HUES6 (cell line): ENCODE measurements at regions not wholly inside any gene's neighbourhood (a gene's known extent, or its start where the extent isn't known, plus 50 kb on each side); places are given as distances from the start of the nearest gene placed in this dataset.

Source experiments
- H3K27ac ChIP-seq: 2 replicates; pipeline ENCODE4 v1.7.0; 2013; ENCODE audit warnings: low read depth, mild to moderate bottlenecking, low read length, inconsistent platforms
- H3K27me3 ChIP-seq: 2 replicates; pipeline ENCODE4 v1.6.1; 2013; ENCODE audit warnings: low read length; ENCODE audit not compliant: control insufficient read depth, insufficient read depth
- H3K36me3 ChIP-seq: 2 replicates; pipeline ENCODE4 v1.6.1; 2013; ENCODE audit warnings: low read length; ENCODE audit not compliant: control insufficient read depth, insufficient read depth
- H3K4me1 ChIP-seq: 2 replicates; pipeline ENCODE4 v1.6.1; 2013; ENCODE audit warnings: low read length; ENCODE audit not compliant: control insufficient read depth, insufficient read depth
- H3K4me3 ChIP-seq: 2 replicates; pipeline ENCODE4 v1.5.1; 2013; ENCODE audit warnings: low read depth, low read length
- H3K9ac ChIP-seq: one replicate; pipeline ENCODE4 v1.6.1; 2013; ENCODE audit warnings: mild to moderate bottlenecking, low read length
- H3K9me3 ChIP-seq: 2 replicates; pipeline ENCODE4 v1.6.1; 2013; ENCODE audit warnings: low read depth, low read length; ENCODE audit not compliant: control insufficient read depth, insufficient read depth

DNA sequence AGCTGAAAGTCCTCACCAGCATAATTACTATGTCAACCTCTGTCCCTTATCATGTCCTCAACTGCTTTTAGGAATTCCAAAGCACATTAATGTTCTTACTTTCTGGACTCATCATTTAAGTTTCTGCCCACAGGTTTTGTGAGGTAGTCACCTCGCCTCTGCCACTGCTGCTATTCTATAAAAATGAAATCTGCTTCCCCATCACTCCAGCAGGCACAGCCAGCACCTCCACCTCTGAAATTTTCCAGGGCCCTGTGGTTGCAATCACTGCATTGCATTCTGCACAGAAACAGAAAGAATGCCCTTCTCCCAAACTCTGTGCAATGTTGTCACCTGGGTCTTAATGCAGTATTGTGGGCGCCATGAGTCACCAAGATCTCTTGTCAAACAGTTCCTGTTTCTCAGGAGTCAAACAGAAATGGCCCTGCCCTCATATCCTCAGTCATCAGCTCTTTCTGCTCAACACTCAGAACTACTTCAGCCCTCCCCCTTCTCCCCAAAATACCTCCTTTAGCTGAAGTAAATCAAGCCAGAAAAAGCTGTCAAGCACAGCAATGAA lies 529.2 kb upstream of the NBEA start:
- Histone ChIP-seq H3K9me3 (no peaks in the 10 kb centered on the region), H3K9ac (no peak overlapping the region), H3K27ac (no peak overlapping the region)

GRCh38 chr13:34413538-34414210 lies 528.4 kb upstream of the NBEA start:
- H3K9ac ChIP-seq: no peak overlapping the region
- no peaks in the 10 kb centered on the region for H3K36me3 ChIP-seq
- no peak overlapping the region for H3K4me3 ChIP-seq
- no peak overlapping the region for H3K27ac ChIP-seq
- H3K27me3 ChIP-seq: no peaks in the 10 kb centered on the region
- no peaks in the 10 kb centered on the region for H3K9me3 ChIP-seq
- no peaks in the 10 kb centered on the region for H3K4me1 ChIP-seq

More for the DNA sequence above, 529.2 kb upstream of the NBEA start:
- no peaks in the 10 kb centered on the region for H3K36me3 ChIP-seq
- no peaks in the 10 kb centered on the region for H3K27me3 ChIP-seq
- H3K4me1 ChIP-seq: no peaks in the 10 kb centered on the region
- no peak overlapping the region for H3K4me3 ChIP-seq

DNA sequence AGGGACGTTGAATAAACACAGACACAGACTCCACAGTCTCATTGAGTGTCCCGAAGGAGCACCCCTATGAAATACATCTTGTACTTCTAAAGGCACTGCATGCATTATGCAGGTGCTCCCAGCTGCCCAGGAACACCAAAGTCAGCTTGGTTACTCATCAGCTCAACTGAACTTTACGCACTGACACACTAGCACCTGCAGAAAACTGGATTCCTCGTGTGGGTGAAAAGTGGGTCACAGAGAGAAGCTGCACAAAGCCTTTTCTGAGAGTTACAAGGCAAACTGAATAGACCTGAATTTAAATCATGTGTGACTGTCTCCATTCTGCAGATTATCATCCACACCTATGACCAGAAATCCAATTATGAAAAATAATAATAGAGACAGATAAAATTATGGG lies 527.5 kb upstream of the NBEA start:
- Histone ChIP-seq H3K9ac (no peak overlapping the region), H3K9me3 (no peaks in the 10 kb centered on the region), H3K27ac (no peak overlapping the region), H3K4me3 (no peak overlapping the region), H3K4me1 (no peaks in the 10 kb centered on the region), H3K27me3 (no peaks in the 10 kb centered on the region), H3K36me3 (no peaks in the 10 kb centered on the region)

DNA sequence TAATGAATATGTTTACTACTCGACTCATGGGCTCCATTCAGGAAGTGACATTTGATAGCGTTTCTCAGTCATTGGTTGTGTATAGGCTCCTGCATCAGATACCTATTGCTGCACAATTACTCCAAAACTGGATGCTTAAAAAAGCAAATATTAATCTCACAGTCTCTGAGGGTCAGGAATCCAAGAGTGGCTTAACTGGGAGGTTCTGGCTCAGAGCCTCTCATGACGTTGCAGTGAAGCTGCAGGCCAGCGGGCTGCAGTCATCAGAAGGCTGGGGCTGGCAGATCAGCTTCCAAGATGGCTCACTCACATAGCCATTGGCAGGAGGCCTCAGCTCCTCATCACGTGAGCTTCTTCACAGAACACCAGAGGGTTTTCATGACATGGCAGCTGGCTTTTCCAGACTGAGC lies 525.1 kb upstream of the NBEA start:
- no peaks in the 10 kb centered on the region for H3K27me3 ChIP-seq
- no peaks in the 10 kb centered on the region for H3K36me3 ChIP-seq
- no peak overlapping the region for H3K27ac ChIP-seq
- no peak overlapping the region for H3K9ac ChIP-seq
- no peaks in the 10 kb centered on the region for H3K4me1 ChIP-seq
- H3K4me3 ChIP-seq: no peak overlapping the region
- H3K9me3 ChIP-seq: no peaks in the 10 kb centered on the region

DNA sequence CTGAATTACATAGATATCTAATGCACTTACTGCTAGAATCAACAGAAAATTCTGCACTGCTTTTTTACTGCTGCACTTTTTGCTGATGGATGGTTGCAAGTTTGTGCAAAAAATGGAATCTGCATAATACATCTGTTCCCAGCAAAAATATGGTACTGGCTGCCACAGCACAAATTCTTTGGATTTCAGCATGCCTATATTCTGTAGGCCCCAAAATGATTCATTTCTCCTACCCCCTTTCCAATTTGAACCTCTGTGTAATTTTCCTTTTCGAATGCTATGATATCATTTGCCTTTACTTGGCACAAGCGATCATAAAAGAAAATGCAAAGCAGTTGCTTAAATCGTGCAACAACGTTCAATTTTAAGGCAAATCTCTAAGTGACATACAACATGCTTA lies 524.2 kb upstream of the NBEA start:
- no peak overlapping the region for H3K4me3 ChIP-seq
- H3K36me3 ChIP-seq: no peaks in the 10 kb centered on the region
- no peak overlapping the region for H3K27ac ChIP-seq
- H3K9me3 ChIP-seq: no peaks in the 10 kb centered on the region
- H3K4me1 ChIP-seq: no peaks in the 10 kb centered on the region
- H3K27me3 ChIP-seq: no peaks in the 10 kb centered on the region
- H3K9ac ChIP-seq: no peak overlapping the region

DNA sequence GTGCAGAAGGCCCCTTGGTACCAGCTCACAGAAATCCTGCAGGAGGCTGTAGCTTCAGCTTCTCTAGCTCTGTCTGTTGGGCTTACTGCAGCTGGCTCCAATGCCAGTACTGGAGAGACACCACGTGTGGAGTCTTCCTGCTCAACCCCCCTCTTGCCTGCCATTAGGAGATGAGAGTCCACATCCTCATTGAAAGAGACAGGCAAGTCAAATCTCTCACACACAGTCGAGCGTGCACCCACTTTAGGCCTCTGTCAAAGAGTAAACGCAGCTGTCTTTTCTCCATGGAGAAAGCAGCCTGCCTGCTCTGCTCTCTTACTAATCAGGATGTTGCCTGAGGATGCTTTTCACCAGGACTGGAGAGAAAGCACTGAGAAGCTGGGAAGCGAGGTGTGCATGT lies 523.0 kb upstream of the NBEA start:
- no peaks in the 10 kb centered on the region for H3K4me1 ChIP-seq
- no peak overlapping the region for H3K4me3 ChIP-seq
- H3K27ac ChIP-seq: no peak overlapping the region
- H3K36me3 ChIP-seq: no peaks in the 10 kb centered on the region
- no peaks in the 10 kb centered on the region for H3K27me3 ChIP-seq
- no peaks in the 10 kb centered on the region for H3K9me3 ChIP-seq
- no peak overlapping the region for H3K9ac ChIP-seq

DNA sequence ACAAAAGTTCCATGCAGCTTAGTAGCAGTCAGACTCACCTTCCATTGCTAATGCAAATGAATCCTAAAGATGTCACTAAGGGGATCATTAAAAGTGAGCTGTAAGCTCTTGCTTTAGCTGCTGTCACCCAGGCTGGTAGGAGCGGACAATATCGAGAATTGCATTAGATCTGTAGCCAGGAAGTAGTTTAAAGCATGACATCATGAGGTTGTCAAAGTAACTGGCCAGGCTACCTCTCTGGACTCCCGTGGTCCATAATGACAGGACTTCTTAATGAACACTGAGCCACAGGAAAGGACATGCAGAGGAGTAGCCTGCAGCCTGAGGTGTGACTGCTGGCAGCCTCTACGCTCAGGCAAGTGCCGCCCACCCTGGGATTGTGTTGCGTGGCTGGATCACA lies 522.3 kb upstream of the NBEA start:
- Histone ChIP-seq H3K4me1 (no peaks in the 10 kb centered on the region), H3K27ac (no peak overlapping the region), H3K9ac (no peak overlapping the region), H3K4me3 (no peak overlapping the region), H3K36me3 (no peaks in the 10 kb centered on the region), H3K27me3 (no peaks in the 10 kb centered on the region), H3K9me3 (no peaks in the 10 kb centered on the region)

- Histone ChIP-seq H3K4me1 (peaks cover 9% of the 10 kb centered on the region), H3K9ac (no peak overlapping the region), H3K36me3 (no peaks in the 10 kb centered on the region), H3K27me3 (no peaks in the 10 kb centered on the region), H3K9me3 (no peaks in the 10 kb centered on the region), H3K4me3 (no peak overlapping the region), H3K27ac (no peak overlapping the region)
These were observed 521.2 kb upstream of the NBEA start for GRCh38 chr13:34420702-34421346.

DNA sequence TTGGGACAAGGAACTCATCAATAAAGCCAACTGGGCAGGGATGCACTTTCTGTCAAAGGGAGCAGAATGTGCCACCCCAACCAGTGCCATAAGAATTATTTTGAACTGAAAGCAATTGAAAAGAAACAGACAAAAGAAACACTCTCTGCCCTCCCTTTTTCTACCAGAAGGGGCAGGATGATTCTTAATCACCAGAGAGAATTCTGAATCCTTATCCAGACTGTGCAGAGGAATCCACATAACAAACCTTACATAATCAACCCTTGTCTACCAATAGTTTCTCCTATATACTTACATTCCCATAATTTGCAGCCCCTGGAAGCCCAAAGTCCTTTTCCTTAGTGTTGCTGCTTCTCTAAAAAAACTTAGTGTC lies 520.7 kb upstream of the NBEA start:
- Histone ChIP-seq H3K9ac (no peak overlapping the region), H3K9me3 (no peaks in the 10 kb centered on the region), H3K4me1 (peaks cover 11% of the 10 kb centered on the region), H3K27me3 (no peaks in the 10 kb centered on the region), H3K27ac (no peak overlapping the region), H3K36me3 (no peaks in the 10 kb centered on the region), H3K4me3 (no peak overlapping the region)

DNA sequence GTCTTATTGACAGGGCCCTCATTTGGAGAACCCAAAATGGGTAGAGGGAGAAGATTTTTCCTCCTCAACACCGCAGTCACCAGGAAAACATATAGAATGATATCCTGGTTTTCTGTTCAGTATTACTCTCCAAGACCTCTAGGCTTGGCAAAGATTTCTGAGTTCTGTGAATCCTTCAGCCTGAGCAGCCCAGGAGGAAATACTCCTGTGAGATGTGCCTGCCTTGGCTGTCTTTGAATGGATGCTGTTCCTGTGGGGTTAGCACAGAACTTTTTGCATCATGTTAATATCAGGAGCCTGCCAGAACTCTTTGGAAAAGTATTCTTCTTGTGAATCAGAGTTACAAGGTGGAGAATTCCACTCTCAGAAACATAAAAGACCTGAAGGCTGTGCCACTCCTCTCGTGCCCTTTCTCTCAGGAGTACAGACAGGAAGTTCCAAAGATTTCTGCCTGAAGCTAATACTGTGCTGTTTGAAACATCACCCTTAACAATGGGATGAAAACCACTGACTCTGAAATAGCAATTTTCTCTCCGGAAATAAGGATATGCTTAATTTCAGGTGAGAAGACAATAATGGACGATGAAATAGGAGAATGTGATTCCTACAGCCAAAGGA lies 520.1 kb upstream of the NBEA start:
- Histone ChIP-seq H3K9ac (no peak overlapping the region), H3K36me3 (no peaks in the 10 kb centered on the region), H3K27ac (no peak overlapping the region), H3K4me1 (peaks cover 11% of the 10 kb centered on the region), H3K27me3 (no peaks in the 10 kb centered on the region), H3K4me3 (no peak overlapping the region), H3K9me3 (no peaks in the 10 kb centered on the region)

- H3K27ac ChIP-seq: no peak overlapping the region
- H3K9me3 ChIP-seq: no peaks in the 10 kb centered on the region
- H3K4me1 ChIP-seq: peaks cover 11% of the 10 kb centered on the region
- H3K36me3 ChIP-seq: no peaks in the 10 kb centered on the region
- H3K27me3 ChIP-seq: no peaks in the 10 kb centered on the region
- no peak overlapping the region for H3K4me3 ChIP-seq
- H3K9ac ChIP-seq: no peak overlapping the region
These were observed 519.1 kb upstream of the NBEA start for GRCh38 chr13:34422956-34423355.
